ENCODE measurements at regions not wholly inside any gene's neighbourhood (a gene's known extent, or its start where the extent isn't known, plus 50 kb on each side); places are given as distances from the start of the nearest gene placed in this dataset.

- DNase-seq (ENCODE audit: low read depth) = no peak
- in situ Hi-C loops (cut with HindIII; ENCODE audit: low pct_unique_long_range_greater_than_20kb, low sequenced_read_pairs) = no loop called here
Observed at GRCh38 chr1:30300669-30301068, 422.7 kb downstream of the MATN1 start.

- no peak for DNase-seq (ENCODE audit: low read depth)
- in situ Hi-C loops (cut with HindIII; ENCODE audit: low pct_unique_long_range_greater_than_20kb, low sequenced_read_pairs) = no loop called here
Observed at GRCh38 chr1:30299393-30299792, 424.0 kb downstream of the MATN1 start.

- no peak for DNase-seq (ENCODE audit: low read depth)
- in situ Hi-C loops (cut with HindIII; ENCODE audit: low pct_unique_long_range_greater_than_20kb, low sequenced_read_pairs) = no loop called here
Observed at GRCh38 chr1:30295674-30296073, 427.7 kb downstream of the MATN1 start.

- in situ Hi-C loops (cut with HindIII; ENCODE audit: low pct_unique_long_range_greater_than_20kb, low sequenced_read_pairs) = no loop called here
- DNase-seq (ENCODE audit: low read depth) = no peak
Observed at GRCh38 chr1:30295266-30295665, 428.1 kb downstream of the MATN1 start.

GRCh38 chr1:30294508-30294907, 428.9 kb downstream of the MATN1 start:
- DNase-seq (ENCODE audit: low read depth) = no peak
- in situ Hi-C loops (cut with HindIII; ENCODE audit: low pct_unique_long_range_greater_than_20kb, low sequenced_read_pairs) = no loop called here

- no peak for DNase-seq (ENCODE audit: low read depth)
- in situ Hi-C loops (cut with HindIII; ENCODE audit: low pct_unique_long_range_greater_than_20kb, low sequenced_read_pairs) = no loop called here
Observed at GRCh38 chr1:30292451-30292850, 430.9 kb downstream of the MATN1 start.

GRCh38 chr1:30291526-30291925, 431.9 kb downstream of the MATN1 start:
- no peak for DNase-seq (ENCODE audit: low read depth)
- in situ Hi-C loops (cut with HindIII; ENCODE audit: low pct_unique_long_range_greater_than_20kb, low sequenced_read_pairs) = no loop called here

- in situ Hi-C loops (cut with HindIII; ENCODE audit: low pct_unique_long_range_greater_than_20kb, low sequenced_read_pairs) = no loop called here
- DNase-seq (ENCODE audit: low read depth) = no peak
Observed at GRCh38 chr1:30290581-30290980, 432.8 kb downstream of the MATN1 start.

- in situ Hi-C loops (cut with HindIII; ENCODE audit: low pct_unique_long_range_greater_than_20kb, low sequenced_read_pairs) = no loop called here
Observed at GRCh38 chr1:30287976-30288375, 435.4 kb downstream of the MATN1 start.

GRCh38 chr1:30286988-30287839, 436.2 kb downstream of the MATN1 start:
- in situ Hi-C loops (cut with HindIII; ENCODE audit: low pct_unique_long_range_greater_than_20kb, low sequenced_read_pairs) = no loop called here
- no peak for DNase-seq (ENCODE audit: low read depth)

More at GRCh38 chr1:30287976-30288375, 435.4 kb downstream of the MATN1 start:
- DNase-seq (ENCODE audit: low read depth) = no peak

GRCh38 chr1:30286241-30286987, 437.0 kb downstream of the MATN1 start:
- in situ Hi-C loops (cut with HindIII; ENCODE audit: low pct_unique_long_range_greater_than_20kb, low sequenced_read_pairs) = no loop called here

GRCh38 chr1:30285501-30285932, 437.9 kb downstream of the MATN1 start:
- in situ Hi-C loops (cut with HindIII; ENCODE audit: low pct_unique_long_range_greater_than_20kb, low sequenced_read_pairs) = no loop called here
- no peak for DNase-seq (ENCODE audit: low read depth)

More at GRCh38 chr1:30286241-30286987, 437.0 kb downstream of the MATN1 start:
- DNase-seq (ENCODE audit: low read depth) = no peak

- in situ Hi-C loops (cut with HindIII; ENCODE audit: low pct_unique_long_range_greater_than_20kb, low sequenced_read_pairs) = no loop called here
- DNase-seq (ENCODE audit: low read depth) = no peak
Observed at GRCh38 chr1:30284728-30285475, 438.5 kb downstream of the MATN1 start.

GRCh38 chr1:30284226-30284625, 439.2 kb downstream of the MATN1 start:
- in situ Hi-C loops (cut with HindIII; ENCODE audit: low pct_unique_long_range_greater_than_20kb, low sequenced_read_pairs) = no loop called here
- no peak for DNase-seq (ENCODE audit: low read depth)

GRCh38 chr1:30283199-30283962, 440.0 kb downstream of the MATN1 start:
- DNase-seq (ENCODE audit: low read depth) = no peak
- in situ Hi-C loops (cut with HindIII; ENCODE audit: low pct_unique_long_range_greater_than_20kb, low sequenced_read_pairs) = no loop called here

GRCh38 chr1:30280572-30280971, 442.8 kb downstream of the MATN1 start:
- no peak for DNase-seq (ENCODE audit: low read depth)
- in situ Hi-C loops (cut with HindIII; ENCODE audit: low pct_unique_long_range_greater_than_20kb, low sequenced_read_pairs) = no loop called here

- in situ Hi-C loops (cut with HindIII; ENCODE audit: low pct_unique_long_range_greater_than_20kb, low sequenced_read_pairs) = no loop called here
Observed at GRCh38 chr1:30277911-30278310, 445.5 kb downstream of the MATN1 start.

GRCh38 chr1:30277415-30277814, 446.0 kb downstream of the MATN1 start:
- in situ Hi-C loops (cut with HindIII; ENCODE audit: low pct_unique_long_range_greater_than_20kb, low sequenced_read_pairs) = no loop called here
- DNase-seq (ENCODE audit: low read depth) = no peak

More at GRCh38 chr1:30277911-30278310, 445.5 kb downstream of the MATN1 start:
- DNase-seq (ENCODE audit: low read depth) = no peak
